SU-DHL-6 (cell line): ENCODE measurements at regions not wholly inside any gene's neighbourhood (a gene's known extent, or its start where the extent isn't known, plus 50 kb on each side); places are given as distances from the start of the nearest gene placed in this dataset.

Experiments
- H2AFZ ChIP-seq: fragments of 200-600 bp; sonication (generic); 2 replicates; pipeline ENCODE4 v1.6.1; 2014; ENCODE audit warnings: low read depth, mild to moderate bottlenecking, moderate library complexity, mixed read lengths, antibody characterized with exemption, low read length; ENCODE audit not compliant: severe bottlenecking
- H3F3A ChIP-seq: fragments of 200-600 bp; shearing (Covaris generic); 2 replicates; pipeline ENCODE4 v1.6.0; 2016; ENCODE audit warnings: antibody characterized with exemption, mild to moderate bottlenecking; ENCODE audit not compliant: insufficient read depth
- H3K27ac ChIP-seq: fragments of 200-600 bp; sonication (generic); 2 replicates; pipeline ENCODE4 v1.5.1; 2016; ENCODE audit warnings: low read depth, mild to moderate bottlenecking, low read length, moderate library complexity, mixed read lengths
- H3K27me3 ChIP-seq: fragments of 200-600 bp; sonication (generic), shearing (Covaris generic); 2 replicates; pipeline ENCODE4 v1.6.0; 2014; ENCODE audit warnings: mild to moderate bottlenecking, low read length
- H3K36me3 ChIP-seq: fragments of 200-600 bp; sonication (generic); 2 replicates; pipeline ENCODE4 v1.6.1; 2014; ENCODE audit warnings: mild to moderate bottlenecking, low read length, mixed read lengths
- H3K4me2 ChIP-seq: fragments of 300-600, 200-600 bp; shearing (Covaris generic), sonication (generic); 2 replicates; pipeline ENCODE4 v1.6.0; 2014; ENCODE audit warnings: low read length, low read depth, mild to moderate bottlenecking; ENCODE audit not compliant: poor library complexity, severe bottlenecking
- H3K4me3 ChIP-seq: fragments of 200-600 bp; sonication (generic); 2 replicates; pipeline ENCODE4 v1.5.1; 2014; ENCODE audit warnings: antibody characterized with exemption, low read length, mild to moderate bottlenecking, mixed read lengths; ENCODE audit not compliant: insufficient read depth, poor library complexity, severe bottlenecking
- H3K79me2 ChIP-seq: fragments of 200-600 bp; sonication (generic); 2 replicates; pipeline ENCODE4 v1.6.1; 2014; ENCODE audit warnings: mild to moderate bottlenecking, low read length, moderate library complexity; ENCODE audit not compliant: insufficient read depth
- H3K9ac ChIP-seq: fragments of 200-600 bp; sonication (generic); 2 replicates; pipeline ENCODE4 v1.7.0; 2014; ENCODE audit warnings: mild to moderate bottlenecking, low read length
- H3K9me2 ChIP-seq: fragments of 200-600 bp; sonication (generic); replicated peaks from 2 replicates; pipeline ENCODE4 v1.6.1; 2014; ENCODE audit warnings: low read length; ENCODE audit not compliant: insufficient read depth
- H3K9me3 ChIP-seq: fragments of 200-600 bp; sonication (generic); 2 replicates; pipeline ENCODE4 v1.6.1; 2014; ENCODE audit warnings: low read length, mixed read lengths; ENCODE audit not compliant: insufficient read depth
- H4K20me1 ChIP-seq: fragments of 200-600 bp; sonication (generic); 2 replicates; pipeline ENCODE4 v1.6.1; 2014; ENCODE audit warnings: low read depth, mild to moderate bottlenecking, antibody characterized with exemption, low read length, moderate library complexity, mixed read lengths
- EZH2phosphoT487 ChIP-seq: fragments of 200-600 bp; sonication (generic), shearing (Covaris generic); conservative IDR thresholded peaks from 2 replicates; pipeline ENCODE4 v1.6.1; 2018; ENCODE audit warnings: mild to moderate bottlenecking, antibody characterized with exemption, low read length, moderate library complexity, mixed read lengths
- TF ChIP-seq, protein P1 (sequence below): fragments of 200-600 bp; sonication (generic); IDR thresholded peaks from one replicate; pipeline ENCODE4 v1.5.1; 2017; ENCODE audit warnings: antibody characterized with exemption, mild to moderate bottlenecking, low read length, moderate library complexity; ENCODE audit not compliant: insufficient read depth, poor library complexity, severe bottlenecking

DNA sequence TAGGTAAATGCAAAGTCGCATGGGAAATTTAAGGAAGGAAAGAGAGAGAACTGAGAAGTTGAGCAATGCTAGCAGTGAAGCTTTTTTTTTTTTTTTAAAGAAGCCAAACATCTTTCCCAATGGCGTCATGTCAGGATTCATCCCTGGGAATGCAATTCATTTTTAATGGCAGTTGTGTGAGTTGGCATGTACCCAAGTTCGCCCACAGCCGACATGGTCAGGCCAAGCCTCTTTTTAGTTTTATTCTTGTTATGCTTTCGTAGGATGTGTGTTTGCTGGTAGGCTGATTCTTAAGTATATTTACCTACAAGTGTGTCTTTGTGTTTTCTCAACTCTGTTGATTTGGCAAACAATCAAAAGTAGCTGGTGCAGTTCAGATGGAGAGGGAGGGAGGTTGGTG is 127.6 kb upstream of the ITGA6 start:
- no peaks in the 10 kb centered on the region for H3K27me3 ChIP-seq
- no peaks in the 10 kb centered on the region for H3K79me2 ChIP-seq
- H3K9me2 ChIP-seq = no peaks in the 10 kb centered on the region
- H3K27ac ChIP-seq = no peak overlapping the region
- H3K9ac ChIP-seq = no peak overlapping the region
- H3K36me3 ChIP-seq = no peaks in the 10 kb centered on the region
- H2AFZ ChIP-seq = no peak overlapping the region
- H3K4me2 ChIP-seq = no peak overlapping the region
- H4K20me1 ChIP-seq = no peaks in the 10 kb centered on the region
- H3K9me3 ChIP-seq = no peaks in the 10 kb centered on the region
- TF ChIP-seq, protein P1, sequence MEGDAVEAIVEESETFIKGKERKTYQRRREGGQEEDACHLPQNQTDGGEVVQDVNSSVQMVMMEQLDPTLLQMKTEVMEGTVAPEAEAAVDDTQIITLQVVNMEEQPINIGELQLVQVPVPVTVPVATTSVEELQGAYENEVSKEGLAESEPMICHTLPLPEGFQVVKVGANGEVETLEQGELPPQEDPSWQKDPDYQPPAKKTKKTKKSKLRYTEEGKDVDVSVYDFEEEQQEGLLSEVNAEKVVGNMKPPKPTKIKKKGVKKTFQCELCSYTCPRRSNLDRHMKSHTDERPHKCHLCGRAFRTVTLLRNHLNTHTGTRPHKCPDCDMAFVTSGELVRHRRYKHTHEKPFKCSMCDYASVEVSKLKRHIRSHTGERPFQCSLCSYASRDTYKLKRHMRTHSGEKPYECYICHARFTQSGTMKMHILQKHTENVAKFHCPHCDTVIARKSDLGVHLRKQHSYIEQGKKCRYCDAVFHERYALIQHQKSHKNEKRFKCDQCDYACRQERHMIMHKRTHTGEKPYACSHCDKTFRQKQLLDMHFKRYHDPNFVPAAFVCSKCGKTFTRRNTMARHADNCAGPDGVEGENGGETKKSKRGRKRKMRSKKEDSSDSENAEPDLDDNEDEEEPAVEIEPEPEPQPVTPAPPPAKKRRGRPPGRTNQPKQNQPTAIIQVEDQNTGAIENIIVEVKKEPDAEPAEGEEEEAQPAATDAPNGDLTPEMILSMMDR = no peak
- no peak for TF ChIP-seq EZH2phosphoT487
- H3F3A ChIP-seq = no peaks in the 10 kb centered on the region
- no peak overlapping the region for H3K4me3 ChIP-seq

GRCh38 chr2:172300851-172301250 is 126.5 kb upstream of the ITGA6 start:
- Histone ChIP-seq H3K4me3 (no peak overlapping the region), H3K4me2 (no peak overlapping the region)
- no peak for TF ChIP-seq EZH2phosphoT487
- TF ChIP-seq, protein P1 = no peak

GRCh38 chr2:172305066-172305465 is 122.3 kb upstream of the ITGA6 start:
- Histone ChIP-seq H2AFZ (no peak overlapping the region), H3K9ac (no peak overlapping the region), H3K4me3 (no peak overlapping the region), H3K9me2 (no peaks in the 10 kb centered on the region), H3K27ac (no peak overlapping the region), H3K79me2 (no peaks in the 10 kb centered on the region), H3K9me3 (no peaks in the 10 kb centered on the region), H3K36me3 (no peaks in the 10 kb centered on the region), H4K20me1 (no peaks in the 10 kb centered on the region), H3F3A (no peaks in the 10 kb centered on the region), H3K4me2 (no peak overlapping the region), H3K27me3 (0 out of 2 replicates have a peak, but pooled peaks cover 2% of the 10 kb centered on the region)
- no peak for TF ChIP-seq EZH2phosphoT487
- TF ChIP-seq, protein P1 = no peak

More at GRCh38 chr2:172300851-172301250, 126.5 kb upstream of the ITGA6 start:
- no peaks in the 10 kb centered on the region for H3K9me2 ChIP-seq
- H3K9me3 ChIP-seq = no peaks in the 10 kb centered on the region
- H3F3A ChIP-seq = no peaks in the 10 kb centered on the region
- H4K20me1 ChIP-seq = no peaks in the 10 kb centered on the region
- no peak overlapping the region for H2AFZ ChIP-seq
- no peak overlapping the region for H3K27ac ChIP-seq
- no peaks in the 10 kb centered on the region for H3K27me3 ChIP-seq
- no peaks in the 10 kb centered on the region for H3K79me2 ChIP-seq
- H3K9ac ChIP-seq = no peak overlapping the region
- no peaks in the 10 kb centered on the region for H3K36me3 ChIP-seq
